ENCODE measurements at regions not wholly inside any gene's neighbourhood (a gene's known extent, or its start where the extent isn't known, plus 50 kb on each side); places are given as distances from the start of the nearest gene placed in this dataset.
"Not testable (repeated sequence)": the region's sequence is repeated elsewhere in the genome, so short reads cannot be mapped to it uniquely, and the experiment has no call there.

GRCh38 chr19:34044021-34044420, 128.3 kb upstream of the LSM14A start:
- no peak for DNase-seq

GRCh38 chr19:34049944-34050343, 122.4 kb upstream of the LSM14A start:
- no peak for DNase-seq

- not testable (repeated sequence) for DNase-seq
These were observed 121.9 kb upstream of the LSM14A start for GRCh38 chr19:34050430-34050829.

DNA sequence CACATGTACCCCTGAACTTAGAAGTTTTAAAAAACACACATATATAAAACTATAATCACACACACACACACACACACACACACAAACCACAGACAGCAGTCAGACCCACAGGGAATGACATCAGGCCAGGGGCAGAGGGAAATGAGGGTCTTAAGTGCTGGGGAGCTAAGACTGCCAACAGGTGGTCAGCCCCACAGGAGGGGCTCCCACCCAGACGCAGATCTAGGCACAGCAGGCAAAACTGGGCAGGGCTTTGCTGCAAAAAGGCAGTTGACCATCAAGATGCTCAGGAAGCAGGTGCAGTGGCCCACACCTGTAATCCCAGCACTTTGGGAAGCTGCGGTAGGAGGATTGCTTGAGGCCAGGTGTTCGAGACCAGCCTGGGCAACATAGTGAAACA, 121.0 kb upstream of the LSM14A start:
- DNase-seq: no peak

DNA sequence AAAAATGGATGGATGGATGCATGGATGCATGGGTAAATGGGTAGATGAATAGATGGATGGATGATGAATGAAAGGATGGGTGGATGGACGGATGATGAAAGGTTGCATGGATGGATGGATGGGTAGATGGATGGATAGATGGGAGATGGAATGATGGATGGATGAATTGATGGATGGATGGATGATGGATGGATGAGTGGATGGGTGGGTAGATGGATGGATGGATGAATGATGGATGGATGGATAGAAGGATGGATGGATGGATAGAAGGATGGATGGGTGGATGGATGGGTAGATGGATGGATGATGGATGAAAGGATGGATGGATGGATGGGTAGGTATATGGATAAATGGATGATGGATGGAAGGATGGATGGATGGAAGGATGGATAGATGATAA, 115.1 kb upstream of the LSM14A start:
- DNase-seq: no peak

- DNase-seq: no peak
These were observed 106.2 kb upstream of the LSM14A start for GRCh38 chr19:34066007-34066643.

GRCh38 chr19:34067861-34068271, 104.4 kb upstream of the LSM14A start:
- DNase-seq: no peak

DNA sequence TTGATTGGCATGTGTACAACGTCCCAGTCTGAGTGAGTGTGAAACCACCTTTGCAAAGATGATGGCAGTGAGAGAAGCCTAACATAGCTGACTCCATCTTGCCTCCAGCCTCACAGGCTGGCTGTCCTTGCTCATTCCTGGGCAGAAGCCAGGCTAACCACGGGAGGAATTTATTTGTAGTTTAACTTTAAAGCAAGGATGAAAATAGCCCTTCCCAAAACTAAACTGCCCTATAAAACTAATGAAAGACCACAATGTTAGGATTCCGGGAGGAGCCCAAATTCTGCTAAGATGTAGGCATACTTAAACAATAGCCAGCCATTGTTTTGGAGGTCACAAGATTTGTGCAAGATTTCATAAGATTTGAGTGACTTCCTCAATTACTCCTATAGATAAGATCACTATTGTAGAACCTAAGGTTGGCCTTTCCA, 96.6 kb upstream of the LSM14A start:
- no peak for DNase-seq

- DNase-seq: no peak
These were observed 89.8 kb upstream of the LSM14A start for GRCh38 chr19:34082289-34083077.

DNA sequence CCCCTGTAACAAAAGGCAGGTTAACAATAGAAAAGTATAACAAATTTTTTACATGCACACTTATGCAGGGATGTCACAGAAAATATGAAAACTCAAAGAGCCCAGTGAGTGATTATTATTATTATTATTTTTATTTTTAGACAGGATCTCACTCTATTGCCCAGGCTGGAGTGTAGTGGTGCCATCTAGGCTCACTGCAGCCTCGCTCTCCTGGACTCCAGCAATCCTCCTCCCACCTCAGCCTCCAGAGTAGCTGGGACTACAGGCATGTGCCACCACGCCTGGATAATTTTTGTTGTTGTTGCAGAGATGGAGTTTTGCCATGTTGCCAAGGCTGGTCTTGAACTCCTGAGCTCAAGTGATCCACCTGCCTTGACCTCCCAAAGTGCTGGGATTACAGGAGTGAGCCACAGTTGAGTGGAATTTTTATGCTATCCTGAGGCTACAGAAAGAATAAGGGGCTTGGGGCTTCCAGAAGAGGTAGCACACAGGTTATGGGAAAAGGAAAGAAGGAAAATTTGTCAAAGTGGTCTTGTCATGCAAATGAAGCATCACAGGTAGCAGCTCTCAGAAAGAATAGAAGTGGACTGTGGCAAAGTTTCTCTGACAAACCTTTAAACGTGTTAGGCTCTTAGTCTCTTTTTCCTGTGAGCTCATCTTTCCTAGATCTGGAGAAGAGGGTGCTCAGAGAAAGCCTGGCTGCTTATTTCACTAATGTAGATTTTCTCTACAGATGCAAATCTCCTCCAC, 87.7 kb upstream of the LSM14A start:
- DNase-seq: no peak

GRCh38 chr19:34085336-34085735, 87.0 kb upstream of the LSM14A start:
- DNase-seq: no peak

DNA sequence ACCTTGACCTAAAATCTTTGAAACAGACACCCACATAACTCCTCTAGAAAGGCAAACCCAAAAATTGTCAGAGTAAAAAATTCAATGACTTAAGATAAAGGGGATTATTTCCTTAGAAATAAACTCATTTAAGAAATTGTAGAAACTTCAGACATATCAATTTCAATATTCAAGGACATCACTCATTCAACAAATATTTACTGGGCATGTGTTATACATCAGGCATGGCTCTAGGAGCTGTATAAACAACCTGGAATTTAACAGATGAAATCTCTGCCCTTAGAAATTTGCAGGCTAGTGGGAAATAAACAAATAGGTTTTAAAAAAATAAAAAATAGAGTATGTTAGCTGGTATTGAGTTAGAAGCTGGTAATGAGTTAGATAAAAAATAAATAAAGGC, 84.0 kb upstream of the LSM14A start:
- DNase-seq: no peak

DNA sequence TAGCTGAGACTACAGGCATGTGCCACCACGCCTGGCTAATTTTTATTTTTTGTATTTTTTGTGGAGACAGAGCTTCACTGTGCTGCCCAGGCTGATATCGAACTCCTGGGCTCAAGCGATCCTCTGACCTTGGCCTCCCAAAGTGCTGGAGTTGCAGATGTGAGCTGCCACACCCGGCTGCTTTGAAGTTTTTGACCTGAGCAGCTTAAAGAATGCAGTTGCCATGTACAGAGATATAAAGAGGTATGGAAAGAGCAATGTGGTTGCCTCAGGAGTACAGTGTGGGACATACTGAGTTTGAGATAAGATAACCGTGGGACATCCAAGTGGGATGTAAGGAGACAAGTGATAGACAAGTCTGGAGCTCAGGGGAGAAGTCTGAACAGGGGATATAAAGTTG, 82.7 kb upstream of the LSM14A start:
- DNase-seq: no peak

GRCh38 chr19:34094960-34095359, 77.3 kb upstream of the LSM14A start:
- no peak for DNase-seq

GRCh38 chr19:34095411-34095810, 76.9 kb upstream of the LSM14A start:
- not testable (repeated sequence) for DNase-seq

- DNase-seq: peak; percentile 9
These were observed 76.0 kb upstream of the LSM14A start for GRCh38 chr19:34096020-34096915.

- DNase-seq: no peak
These were observed 68.2 kb upstream of the LSM14A start for GRCh38 chr19:34104096-34104495.

- DNase-seq: no peak
These were observed 67.7 kb upstream of the LSM14A start for GRCh38 chr19:34104557-34104956.

GRCh38 chr19:34109596-34109995, 62.7 kb upstream of the LSM14A start:
- no peak for DNase-seq

GRCh38 chr19:34118879-34119748, 53.2 kb upstream of the LSM14A start:
- DNase-seq: no peak

DNA sequence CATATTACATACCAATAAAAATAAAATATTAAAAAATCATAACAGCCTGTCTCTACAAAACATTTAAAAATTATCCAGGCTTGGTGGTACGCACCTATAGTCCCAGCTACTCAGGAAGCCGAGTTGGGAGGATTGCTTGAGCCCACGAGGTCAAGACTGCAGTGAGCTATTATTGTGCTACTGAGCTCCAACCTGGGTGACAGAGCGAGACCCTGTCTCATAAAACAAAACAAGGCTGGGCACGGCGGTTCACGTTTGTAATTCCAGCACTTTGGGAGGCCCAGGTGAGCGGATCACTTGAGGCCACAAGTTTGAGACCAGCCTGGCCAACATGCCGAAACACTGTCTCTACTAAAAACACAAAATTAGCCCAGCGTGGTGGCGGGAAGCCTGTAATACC, 52.2 kb upstream of the LSM14A start:
- DNase-seq: no peak
